Stimulated activated CD4-positive, alpha-beta T cell treated with anti-CD3 and anti-CD28 coated beads, TNF-alpha, amount 100 ng/mL, for 24 hours (primary cell): ENCODE measurements at regions not wholly inside any gene's neighbourhood (a gene's known extent, or its start where the extent isn't known, plus 50 kb on each side); places are given as distances from the start of the nearest gene placed in this dataset.
"Not testable (repeated sequence)": the region's sequence is repeated elsewhere in the genome, so short reads cannot be mapped to it uniquely, and the experiment has no call there.

Source experiments
- DNase-seq, 3 experiments: peaks; one replicate each; pipeline ENCODE4 v3.0.0-alpha.2; 2020; ENCODE audit warnings: low read depth in 3 of 3

DNA sequence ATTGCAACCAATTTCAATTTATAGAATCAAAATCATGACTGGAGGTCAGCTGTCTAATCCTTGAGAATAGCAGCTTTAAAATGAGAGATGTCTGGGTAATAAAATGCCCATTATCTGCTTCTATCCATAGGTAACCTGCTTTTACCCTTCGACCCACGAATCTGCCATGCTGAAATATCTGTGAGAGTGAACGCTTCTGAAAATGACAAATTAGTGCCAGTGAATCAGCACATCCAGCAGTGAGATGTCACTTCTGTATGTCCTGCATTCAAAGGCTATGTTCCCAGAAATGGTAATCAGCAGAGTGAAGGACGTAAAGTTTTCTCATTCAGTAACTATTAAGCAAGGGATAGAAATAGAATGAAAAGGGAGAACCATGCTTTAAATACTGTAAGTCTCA is 532.4 kb upstream of the ITGA1 start:
- no peak for DNase-seq

DNA sequence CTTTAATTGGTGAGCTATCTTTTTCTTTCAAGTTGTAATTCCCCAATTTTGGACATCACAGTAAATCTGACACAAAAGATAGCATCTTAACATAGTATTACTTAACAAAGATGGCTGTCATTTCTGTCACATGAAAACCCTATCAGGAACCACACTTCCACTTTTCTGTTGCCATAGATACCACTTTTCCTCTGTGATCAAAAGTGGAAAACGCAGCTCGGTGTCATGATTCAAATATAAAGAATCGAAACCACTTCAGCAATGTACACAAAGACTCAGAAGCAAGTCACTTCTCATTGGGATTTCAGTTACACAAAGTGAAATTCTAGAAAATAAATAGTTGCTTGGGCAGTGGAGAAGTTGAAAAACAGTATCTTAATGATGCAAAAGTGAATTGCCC is 524.9 kb upstream of the ITGA1 start:
- DNase-seq = no peak

DNA sequence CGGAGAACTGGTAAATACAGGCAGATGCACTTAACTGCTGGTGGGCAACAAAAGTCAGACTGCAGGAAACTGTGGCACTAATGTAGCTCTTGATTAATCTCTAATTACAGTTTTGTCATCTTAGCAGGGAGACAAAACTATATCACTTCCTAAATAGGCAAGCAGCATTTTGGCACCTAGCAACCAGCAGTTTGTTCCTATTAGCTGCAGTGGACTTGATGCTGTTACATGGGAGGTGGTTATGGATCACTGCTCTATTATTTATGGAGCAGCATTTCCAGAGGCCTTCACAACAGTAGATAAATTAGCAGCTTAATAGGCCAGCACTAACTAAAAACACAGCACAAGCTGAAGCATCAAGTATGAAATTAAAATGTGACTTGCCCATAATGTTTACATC is 518.3 kb upstream of the ITGA1 start:
- DNase-seq = no peak

DNA sequence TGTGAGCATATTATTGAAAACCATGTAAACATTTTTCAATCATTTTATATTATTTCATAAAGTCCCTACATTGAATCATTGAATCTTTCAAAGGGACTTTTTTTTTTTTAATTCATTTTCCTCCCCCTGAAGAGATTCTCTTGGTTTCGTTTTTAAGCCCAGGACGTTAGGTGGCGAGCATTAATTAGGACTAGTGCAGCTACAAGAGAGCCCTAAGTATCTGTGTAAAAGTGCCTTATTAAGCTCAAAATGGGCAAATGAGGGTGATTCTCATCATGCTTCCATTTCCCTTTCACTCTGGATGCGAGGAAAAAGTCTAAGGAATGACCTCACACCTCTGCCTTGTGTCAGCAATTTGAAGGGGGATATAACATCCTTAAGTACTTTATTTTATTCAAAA is 517.9 kb upstream of the ITGA1 start:
- no peak for DNase-seq

DNA sequence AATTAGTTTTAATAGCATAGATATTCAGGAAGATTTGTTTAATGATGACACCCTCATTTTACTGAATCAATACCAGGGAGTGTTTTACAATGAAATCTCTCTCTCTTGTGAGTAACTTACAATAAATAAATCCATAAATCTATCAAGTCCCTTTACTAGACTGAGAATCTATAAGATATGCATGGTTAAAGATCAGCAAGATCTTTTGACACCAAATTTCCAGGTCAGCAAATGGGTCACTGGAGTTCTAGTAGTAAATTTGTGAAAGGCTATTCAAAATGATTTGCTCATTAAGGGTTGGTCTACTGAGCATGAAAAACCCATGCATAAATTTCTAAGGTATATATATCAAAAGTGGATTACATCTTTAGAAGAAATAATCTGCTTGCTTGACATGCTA is 512.1 kb upstream of the ITGA1 start:
- DNase-seq = no peak

DNA sequence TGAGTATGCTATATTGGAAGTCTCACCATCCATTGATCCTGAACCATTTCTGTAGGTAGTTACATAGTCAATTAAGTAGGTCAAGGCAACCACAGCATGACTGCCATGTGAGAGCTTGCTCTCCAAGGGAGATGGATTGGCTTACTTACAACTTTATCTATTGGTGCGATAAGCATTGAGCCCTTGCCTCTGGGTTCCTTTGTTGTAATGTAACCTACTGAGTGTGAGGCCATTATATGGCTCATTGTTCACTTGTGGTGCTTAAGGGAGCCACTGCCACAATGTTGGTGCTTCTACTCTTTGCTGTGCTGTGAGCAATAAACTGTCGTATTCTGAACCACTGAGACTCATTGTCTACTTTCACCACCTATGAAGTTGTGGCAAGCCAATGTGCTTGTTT is 510.6 kb upstream of the ITGA1 start:
- DNase-seq = no peak

DNA sequence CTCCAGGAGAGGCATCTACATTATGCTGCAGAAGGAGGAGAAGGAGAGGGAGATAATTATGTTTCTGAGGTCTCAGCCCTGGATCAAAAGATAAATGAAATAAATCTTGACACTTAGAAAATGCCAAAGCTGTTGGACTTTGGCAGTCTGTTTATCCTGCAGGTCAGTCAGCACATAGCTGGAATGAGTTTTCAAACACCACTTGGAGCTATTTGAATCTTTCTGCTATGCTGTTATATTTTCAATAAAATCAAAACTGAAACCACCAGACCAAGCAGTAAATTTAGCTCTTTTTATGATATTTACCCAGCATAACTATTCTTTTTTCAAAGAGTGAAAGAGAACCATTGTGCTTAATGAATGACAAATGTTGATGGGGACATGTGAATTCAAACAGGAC is 505.1 kb upstream of the ITGA1 start:
- DNase-seq = no peak

DNA sequence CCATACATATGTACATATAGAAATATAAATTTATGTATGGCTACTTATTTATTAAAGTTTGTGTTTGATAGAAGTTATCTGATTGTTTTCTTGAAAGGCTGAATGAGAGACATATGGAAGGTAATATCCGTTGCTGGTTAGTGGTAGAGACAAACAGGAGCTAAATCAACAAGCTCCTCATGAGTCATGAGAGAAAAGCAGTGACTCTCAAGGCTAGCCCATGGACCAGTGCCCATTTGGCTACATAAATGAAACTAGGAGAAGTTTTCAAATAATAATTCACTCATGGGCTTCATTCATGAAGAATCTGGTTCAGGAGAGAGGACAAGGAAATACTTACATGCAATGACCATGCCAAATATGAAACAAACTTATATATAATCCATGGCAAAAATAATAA is 504.5 kb upstream of the ITGA1 start:
- no peak for DNase-seq

DNA sequence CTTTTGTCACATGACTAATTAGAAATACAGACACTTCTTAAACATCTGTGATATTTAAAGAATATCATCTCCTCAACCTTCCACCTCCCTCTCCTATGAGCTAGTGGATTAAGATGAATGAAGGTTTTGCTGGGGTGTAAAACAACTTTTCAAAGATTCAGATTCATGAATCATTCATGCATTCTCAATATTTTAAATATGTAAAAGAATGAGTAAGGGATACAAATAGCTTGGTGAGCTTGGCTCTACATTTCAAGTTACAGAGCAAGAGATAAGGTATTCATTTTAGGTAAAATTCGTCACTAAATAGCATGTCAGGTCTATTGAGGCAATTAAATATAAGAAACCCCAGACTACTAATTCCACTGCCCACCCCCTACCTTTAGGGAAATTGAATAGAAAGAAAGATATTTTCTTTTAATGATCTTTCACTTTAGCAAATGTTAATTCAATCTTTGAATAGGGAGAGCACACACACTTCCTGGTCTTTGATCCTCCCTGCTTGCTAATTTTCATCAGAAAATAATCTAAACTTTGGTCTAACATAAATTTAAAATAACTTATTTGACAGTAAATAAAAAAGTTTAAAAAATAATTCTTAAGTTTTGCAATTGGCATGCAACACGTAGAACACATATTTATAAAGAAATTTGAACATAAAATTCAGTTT is 486.9 kb upstream of the ITGA1 start:
- DNase-seq = no peak

DNA sequence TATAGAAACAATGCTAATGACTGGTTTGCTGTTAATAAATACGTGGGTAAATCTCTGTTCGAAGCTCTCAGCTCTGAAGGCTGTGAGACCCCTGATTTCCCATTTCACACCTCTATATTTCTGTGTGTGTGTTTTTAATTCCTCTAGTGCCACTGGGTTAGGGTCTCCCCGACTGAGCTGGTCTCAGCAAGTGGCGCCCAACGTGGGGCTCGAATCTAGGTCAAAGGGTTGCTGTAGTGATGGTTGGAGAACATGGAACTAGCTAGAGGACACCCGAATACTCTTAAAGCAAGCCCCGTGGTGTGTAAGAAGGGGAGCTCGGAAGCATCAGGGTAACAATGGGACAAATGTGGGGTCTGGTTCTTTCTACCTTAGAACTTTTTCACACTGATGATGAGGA is 482.9 kb upstream of the ITGA1 start:
- DNase-seq = not testable (repeated sequence)

DNA sequence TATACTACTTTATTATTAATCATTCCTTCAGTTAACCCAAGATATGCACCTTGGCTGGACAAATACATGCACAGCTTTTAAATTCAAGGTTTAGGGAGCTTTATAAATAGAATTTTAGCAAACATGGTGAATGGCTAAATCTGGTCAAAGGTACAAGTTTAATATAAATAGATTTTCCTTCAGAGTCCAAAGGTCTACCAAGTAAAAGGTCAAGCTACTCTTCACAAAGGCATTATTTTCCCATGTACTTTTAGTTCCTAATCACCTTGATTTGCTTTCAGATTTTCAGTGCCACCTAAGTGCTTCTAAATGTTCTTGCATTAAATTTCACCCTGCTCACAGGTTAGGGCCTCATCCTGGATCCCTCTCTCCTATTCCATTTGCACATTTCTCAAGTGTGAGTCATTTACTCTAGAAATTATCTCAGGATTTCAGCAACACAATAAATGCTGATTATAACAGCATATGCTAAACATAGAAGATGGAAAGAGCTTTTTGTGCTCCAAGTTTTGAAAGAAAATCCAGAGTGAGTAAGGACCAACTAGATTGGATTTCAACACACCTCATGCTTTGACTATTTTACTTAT is 459.4 kb upstream of the ITGA1 start:
- DNase-seq = no peak

DNA sequence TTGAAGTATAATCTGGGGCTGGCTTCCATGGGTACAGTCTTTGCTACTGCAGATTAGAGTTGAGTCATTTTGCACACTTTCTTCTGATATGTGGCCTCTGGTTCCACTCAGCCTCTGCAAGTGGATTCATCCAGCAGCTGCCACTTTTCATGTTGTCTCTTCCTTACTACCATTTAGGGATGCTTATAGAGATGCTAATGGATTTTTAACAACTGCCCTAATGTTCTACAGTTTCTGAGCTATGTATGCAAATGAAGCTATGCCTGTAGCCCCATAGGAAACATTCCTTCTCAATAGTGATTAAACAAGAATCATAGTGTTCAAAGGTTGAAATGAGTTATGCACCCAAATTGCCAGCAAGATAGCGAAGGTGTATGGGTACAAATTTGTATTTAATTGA is 456.0 kb upstream of the ITGA1 start:
- DNase-seq = no peak

DNA sequence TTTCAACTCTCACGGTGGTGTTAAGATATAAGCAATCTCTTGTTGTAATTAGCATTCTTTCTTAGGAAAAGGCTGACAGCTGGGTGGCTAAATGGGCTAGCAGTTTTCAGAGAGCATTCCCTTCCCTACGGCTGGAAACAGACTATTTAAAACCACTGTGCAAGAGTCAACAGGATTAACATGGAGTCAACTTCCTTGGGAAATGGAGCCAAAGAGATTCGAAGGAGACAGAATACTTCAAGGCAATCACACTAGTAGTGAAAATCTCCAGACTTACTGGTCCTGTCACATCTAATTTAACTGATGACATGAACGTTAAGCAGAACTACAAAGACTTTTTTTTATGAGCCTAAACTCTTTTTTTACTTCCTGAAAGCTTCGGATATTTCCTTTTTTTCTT is 453.3 kb upstream of the ITGA1 start:
- DNase-seq = no peak

DNA sequence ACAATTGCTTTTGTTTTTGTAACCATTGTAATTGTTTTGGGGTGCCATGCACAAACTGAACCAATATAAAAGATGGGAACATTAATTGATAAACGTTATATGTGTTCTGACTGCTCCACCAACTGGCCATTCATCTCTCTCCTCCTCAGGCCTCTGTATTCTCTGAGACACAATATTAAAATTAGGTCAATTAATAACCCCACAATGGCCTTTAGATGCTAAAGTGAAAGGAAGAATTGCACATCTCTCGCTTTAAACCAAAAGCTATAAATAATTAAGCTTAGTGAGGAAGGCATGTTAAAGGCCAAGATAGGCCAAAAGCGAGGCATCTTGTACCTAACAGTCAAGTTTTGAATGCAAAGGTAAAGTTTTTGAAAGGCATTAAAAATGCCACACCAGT is 448.4 kb upstream of the ITGA1 start:
- DNase-seq = no peak

DNA sequence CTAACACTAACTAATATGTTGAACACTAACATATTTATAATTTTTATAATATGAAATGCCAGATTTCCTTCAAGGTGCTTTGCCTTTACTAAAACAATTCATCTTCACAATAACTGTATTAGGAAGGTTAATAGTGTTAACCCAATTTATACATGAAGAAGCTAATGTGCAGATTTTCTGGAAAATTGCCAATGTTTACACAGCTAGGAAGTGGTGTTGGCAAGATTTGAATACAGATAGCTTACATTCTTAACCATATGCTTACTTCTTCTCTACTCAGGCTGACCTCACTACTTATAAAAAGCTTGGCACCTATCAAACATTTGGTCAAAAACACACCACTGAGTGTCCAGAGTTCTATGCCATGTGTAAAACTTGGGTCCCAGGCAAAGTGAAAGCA is 445.4 kb upstream of the ITGA1 start:
- no peak for DNase-seq

DNA sequence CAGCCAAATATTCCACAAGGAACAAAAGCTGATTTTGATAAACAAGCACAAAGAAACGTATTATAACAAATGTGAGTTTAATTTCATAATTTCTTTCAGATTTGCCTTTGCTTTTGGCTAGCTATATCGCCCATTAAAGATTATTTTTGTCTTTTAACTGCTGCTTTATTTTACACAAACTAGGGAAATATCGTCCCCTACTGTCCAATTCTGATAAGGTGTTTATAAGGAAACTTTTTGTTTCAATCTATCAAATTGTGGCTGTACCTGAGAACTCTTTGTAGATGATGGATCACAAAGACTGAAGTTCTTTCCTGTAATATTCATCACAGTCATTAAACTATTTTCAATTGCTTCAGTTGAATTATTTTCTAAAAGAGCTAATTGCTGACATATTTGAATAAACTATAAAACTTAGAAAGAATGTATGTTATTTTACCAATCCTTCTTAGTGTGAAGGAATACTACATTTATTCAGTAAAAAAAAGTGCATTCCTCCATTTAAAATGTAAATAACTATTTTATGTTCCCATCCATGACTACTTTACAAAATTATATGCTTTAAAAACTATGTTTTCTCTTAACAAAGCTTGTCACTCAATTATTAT is 431.3 kb upstream of the ITGA1 start:
- DNase-seq = no peak

DNA sequence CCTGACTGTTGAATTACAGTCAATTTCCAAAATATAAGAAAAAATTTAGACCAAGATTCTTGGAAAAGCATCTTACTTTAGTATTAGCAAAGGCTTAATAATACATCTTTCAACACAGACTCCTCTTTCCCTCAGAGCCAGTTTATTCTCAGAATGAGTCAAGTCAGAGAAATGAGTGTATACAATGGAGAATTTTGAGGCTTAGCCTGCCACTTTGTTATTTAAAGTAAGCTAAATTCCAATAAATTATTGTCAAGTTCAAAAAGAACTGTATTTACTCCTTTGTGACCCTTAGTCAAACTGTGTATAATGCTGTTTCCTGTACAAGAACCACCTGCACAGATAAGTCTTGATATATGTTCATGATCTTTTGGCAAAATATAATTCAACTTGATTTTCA is 428.5 kb upstream of the ITGA1 start:
- no peak for DNase-seq

DNA sequence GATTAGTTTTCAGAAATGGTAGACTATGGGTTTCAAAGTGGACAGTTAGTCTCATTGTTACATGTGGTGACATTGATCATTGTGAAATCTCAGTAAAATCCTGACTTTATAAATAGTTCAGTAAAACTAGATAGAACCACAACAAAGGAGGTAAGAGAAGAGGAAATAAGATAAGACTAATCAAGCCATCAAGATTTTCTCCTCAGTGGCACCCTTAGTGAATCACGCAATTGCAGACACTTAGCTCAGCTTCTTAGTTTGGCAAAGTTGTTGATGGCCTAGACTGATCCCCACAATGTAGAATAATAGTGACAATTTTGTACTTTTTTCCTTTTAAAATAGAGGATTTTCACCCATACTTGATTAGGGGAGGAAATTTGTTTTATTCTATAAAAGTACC is 426.7 kb upstream of the ITGA1 start:
- DNase-seq = no peak

DNA sequence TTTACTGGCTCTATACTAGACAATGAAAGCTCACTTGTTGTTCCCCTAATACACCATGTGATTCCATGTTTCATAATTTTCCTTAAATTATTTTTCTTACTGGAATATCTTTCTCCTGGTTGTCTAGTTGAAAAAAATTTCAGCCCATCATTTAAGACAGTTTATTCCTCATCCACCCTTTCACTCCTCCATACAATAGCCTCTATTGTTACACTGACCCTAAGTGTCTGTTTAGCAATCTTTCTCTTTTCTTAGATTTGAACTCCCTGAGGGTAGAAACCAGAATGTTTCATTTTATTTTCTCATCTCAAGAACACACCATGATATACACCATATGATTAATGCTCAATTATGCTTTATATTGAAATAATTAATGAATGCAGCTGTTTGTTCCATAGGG is 413.4 kb upstream of the ITGA1 start:
- no peak for DNase-seq

DNA sequence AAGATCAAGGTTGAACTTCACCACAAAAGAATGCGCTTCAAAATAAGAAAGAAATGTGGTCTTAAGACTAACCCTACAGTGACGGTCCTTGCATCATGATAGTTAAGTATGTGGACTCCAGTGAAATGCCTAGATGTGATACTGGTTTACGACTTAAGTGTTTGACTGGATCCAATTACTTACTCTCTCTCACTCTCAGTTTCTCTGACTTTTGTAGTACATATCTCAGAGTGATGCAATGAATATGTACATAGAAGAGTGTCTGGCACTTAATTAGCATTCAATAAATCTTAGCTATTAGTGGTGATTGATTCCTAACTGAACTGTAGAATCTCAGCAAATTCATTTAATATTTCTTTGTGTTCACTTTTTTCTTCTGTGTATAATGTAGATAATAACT is 411.7 kb upstream of the ITGA1 start:
- no peak for DNase-seq

DNA sequence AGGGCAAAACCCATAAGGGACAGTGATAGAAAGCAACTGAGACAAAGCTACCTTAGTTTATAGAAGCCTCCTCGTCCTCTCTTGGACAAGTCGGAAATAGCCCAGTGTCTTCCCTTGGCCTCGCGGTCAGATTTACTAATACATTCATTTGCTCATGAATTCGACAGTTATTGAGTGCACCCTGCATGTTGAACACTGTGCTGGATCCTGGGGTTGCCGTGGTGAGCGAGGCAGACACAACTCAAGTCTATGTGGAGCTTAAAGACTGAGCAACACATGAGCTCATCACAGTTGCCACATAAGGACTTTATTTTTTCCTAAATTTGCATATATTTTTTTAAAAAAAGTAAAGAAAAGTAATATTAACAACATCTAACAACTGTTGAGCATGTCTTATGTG is 411.1 kb upstream of the ITGA1 start:
- no peak for DNase-seq

DNA sequence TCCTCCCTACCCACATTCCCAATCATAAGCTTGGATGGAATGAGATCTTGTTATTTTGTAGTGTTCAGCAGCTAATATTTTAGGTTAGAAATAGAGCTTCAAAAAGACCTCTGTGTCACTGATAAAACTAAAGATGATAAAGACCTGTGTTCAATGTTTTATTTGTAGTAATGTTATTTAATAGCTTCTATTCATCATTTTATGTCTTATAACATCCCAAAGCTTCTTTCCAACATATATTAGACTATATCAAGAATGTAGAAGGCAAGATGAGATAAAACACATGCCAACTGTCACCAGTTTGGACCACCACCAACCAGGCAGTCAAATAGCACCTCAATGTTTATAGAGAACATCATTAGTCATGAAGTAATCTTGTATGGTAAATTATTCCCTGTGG is 409.5 kb upstream of the ITGA1 start:
- no peak for DNase-seq

DNA sequence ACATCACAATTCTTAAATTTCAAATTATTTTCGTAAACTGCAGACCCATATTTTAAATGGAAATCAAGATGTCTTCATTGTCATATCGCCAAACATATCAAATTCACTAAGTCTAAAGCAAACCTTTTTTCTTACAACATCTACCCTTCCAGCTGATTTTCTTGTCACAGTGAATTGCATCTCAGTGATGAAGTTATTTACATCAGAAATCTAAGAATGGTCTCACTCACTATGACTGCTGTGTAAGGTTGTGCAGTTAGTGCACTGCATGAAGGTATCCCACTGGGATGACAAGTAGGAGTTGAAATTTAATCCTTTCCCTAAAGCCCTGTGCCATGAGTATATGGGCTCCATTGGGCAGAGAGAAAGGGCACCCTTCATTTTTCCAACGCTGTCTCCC is 399.4 kb upstream of the ITGA1 start:
- no peak for DNase-seq

DNA sequence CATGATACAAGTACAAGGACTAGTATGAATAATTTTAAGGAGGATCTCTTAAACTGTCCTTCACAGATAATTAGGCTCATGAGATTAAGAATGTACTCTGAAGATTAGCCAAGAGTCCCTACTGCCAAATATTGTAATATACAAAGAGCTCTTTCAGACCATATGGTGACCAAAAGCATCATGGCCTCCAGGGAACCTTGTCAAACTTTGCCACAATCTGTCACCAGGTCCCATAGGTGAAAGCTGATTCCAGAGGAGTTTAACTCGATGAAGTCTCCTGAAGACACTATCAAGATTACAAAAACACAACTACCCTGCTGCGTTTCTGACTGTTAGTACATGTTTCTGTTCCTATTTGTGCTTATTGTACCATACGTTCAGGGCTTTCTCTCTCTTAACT is 395.4 kb upstream of the ITGA1 start:
- DNase-seq = no peak
